ENCODE measurements at regions not wholly inside any gene's neighbourhood (a gene's known extent, or its start where the extent isn't known, plus 50 kb on each side); places are given as distances from the start of the nearest gene placed in this dataset.

GRCh38 chr6:98039904-98040607 lies 757.0 kb upstream of the MMS22L start:
- Mint-ChIP-seq H3K4me1 (peaks cover 66% of the 10 kb centered on the region), H3K9me3 (no peaks in the 10 kb centered on the region), H3K27ac (ENCODE audit: unreplicated experiment) (peak overlapping the region; percentile 29), H3K4me3 (peak overlapping the region; percentile 78), H3K27me3 (ENCODE audit: low read depth) (no peaks in the 10 kb centered on the region), H3K36me3 (ENCODE audit: low read depth) (no peaks in the 10 kb centered on the region)
- no peak for DNase-seq (ENCODE audit: low read depth, low spot score)
- TF ChIP-seq, protein P1, sequence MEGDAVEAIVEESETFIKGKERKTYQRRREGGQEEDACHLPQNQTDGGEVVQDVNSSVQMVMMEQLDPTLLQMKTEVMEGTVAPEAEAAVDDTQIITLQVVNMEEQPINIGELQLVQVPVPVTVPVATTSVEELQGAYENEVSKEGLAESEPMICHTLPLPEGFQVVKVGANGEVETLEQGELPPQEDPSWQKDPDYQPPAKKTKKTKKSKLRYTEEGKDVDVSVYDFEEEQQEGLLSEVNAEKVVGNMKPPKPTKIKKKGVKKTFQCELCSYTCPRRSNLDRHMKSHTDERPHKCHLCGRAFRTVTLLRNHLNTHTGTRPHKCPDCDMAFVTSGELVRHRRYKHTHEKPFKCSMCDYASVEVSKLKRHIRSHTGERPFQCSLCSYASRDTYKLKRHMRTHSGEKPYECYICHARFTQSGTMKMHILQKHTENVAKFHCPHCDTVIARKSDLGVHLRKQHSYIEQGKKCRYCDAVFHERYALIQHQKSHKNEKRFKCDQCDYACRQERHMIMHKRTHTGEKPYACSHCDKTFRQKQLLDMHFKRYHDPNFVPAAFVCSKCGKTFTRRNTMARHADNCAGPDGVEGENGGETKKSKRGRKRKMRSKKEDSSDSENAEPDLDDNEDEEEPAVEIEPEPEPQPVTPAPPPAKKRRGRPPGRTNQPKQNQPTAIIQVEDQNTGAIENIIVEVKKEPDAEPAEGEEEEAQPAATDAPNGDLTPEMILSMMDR (conservative IDR thresholded peaks at IDR 0.05), result peak; percentile 62

GRCh38 chr6:98041056-98041455 lies 758.0 kb upstream of the MMS22L start:
- Mint-ChIP-seq H3K27ac (ENCODE audit: unreplicated experiment) (peak overlapping the region; percentile 96), H3K4me1 (peaks cover 74% of the 10 kb centered on the region), H3K4me3 (peak overlapping the region; percentile 47), H3K36me3 (ENCODE audit: low read depth) (no peaks in the 10 kb centered on the region), H3K27me3 (ENCODE audit: low read depth) (no peaks in the 10 kb centered on the region), H3K9me3 (no peaks in the 10 kb centered on the region)
- TF ChIP-seq, protein P1 (conservative IDR thresholded peaks at IDR 0.05), result no peak
- no peak for DNase-seq (ENCODE audit: low read depth, low spot score)

DNA sequence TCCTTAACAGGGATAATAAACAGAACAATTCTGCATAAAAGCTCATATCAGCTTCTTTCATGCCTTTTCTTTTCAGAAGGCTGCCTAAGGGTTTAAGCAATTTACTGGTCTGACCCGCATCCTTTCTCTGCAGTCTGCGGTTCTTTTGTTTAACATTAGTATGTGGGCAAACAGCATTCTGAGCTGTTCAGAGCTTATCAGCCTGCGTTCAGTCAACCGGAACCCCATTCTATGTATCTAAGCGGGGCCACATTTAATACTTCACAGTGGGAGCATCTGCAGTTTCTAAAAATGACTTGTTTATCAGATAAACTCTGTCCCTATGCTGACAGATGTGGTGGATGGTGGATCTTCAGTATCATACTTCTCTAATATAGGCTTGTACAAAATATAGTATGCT lies 758.9 kb upstream of the MMS22L start:
- no peak for DNase-seq (ENCODE audit: low read depth, low spot score)
- TF ChIP-seq, protein P1 (conservative IDR thresholded peaks at IDR 0.05), result no peak
- H3K36me3 Mint-ChIP-seq (ENCODE audit: low read depth), result no peaks in the 10 kb centered on the region
- peaks cover 74% of the 10 kb centered on the region for H3K4me1 Mint-ChIP-seq
- H3K9me3 Mint-ChIP-seq, result no peaks in the 10 kb centered on the region
- H3K27ac Mint-ChIP-seq (ENCODE audit: unreplicated experiment), result peak overlapping the region; percentile 1
- peak overlapping the region; percentile 9 for H3K4me3 Mint-ChIP-seq
- H3K27me3 Mint-ChIP-seq (ENCODE audit: low read depth), result no peaks in the 10 kb centered on the region

DNA sequence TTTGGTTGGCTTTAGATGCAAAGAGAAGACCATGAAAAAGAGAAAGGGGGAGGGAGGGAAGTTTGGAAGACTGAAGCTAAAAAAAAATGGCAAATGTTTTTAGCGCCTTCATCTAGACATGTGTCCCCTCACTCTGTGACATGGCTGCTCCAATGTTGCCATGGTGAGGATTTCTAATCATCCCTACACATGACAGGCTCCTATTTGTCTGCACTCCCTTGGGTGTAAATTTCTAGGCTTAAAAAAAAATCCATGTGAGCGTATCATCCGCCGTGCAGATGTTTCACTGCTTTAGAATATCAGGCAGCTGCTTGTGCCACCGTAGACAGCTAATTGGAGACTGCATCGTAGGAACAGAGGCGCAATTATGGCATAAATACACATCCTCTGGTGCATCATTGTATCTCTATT lies 761.1 kb upstream of the MMS22L start:
- Mint-ChIP-seq H3K4me3 (peak overlapping the region; percentile 3), H3K4me1 (peaks cover 73% of the 10 kb centered on the region), H3K36me3 (ENCODE audit: low read depth) (no peaks in the 10 kb centered on the region), H3K27me3 (ENCODE audit: low read depth) (no peaks in the 10 kb centered on the region), H3K9me3 (peaks cover 5% of the 10 kb centered on the region), H3K27ac (ENCODE audit: unreplicated experiment) (no peak overlapping the region)
- no peak for DNase-seq (ENCODE audit: low read depth, low spot score)
- TF ChIP-seq, protein P1 (conservative IDR thresholded peaks at IDR 0.05), result no peak

DNA sequence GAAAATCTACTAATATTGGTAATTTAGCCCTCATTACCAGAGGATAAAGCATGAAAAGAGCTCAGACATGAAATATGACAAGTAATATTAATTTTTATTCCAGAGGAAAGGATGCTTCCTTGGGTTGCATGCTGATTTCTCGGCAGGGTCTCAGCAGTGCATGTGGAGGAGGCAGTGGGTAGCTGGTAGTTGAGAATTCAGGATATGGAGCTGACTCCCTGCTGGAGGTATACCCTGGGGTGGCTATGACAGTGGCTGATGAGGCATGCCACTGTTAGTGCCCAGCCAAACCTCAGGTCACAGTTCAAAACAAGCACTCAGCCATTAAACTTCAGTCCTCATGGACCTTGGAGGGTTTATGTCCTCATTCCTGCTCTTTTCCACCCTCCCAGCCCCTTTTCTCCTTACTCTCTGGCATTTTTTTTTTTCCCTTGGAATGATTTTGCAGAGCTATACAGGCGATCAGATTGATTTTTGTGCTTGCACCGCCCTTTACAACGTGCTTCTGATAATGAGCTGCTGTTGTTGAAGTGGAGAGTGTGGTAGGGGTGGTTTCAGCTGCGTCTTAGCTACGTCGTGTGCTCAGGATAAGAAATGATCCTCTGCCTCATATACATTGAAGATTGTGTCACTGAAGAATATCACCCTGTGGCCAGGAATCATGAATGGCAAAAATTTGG lies 761.9 kb upstream of the MMS22L start:
- H3K36me3 Mint-ChIP-seq (ENCODE audit: low read depth), result no peaks in the 10 kb centered on the region
- no peak for DNase-seq (ENCODE audit: low read depth, low spot score)
- peaks cover 5% of the 10 kb centered on the region for H3K9me3 Mint-ChIP-seq
- peaks cover 65% of the 10 kb centered on the region for H3K4me1 Mint-ChIP-seq
- TF ChIP-seq, protein P1 (conservative IDR thresholded peaks at IDR 0.05), result no peak
- peak overlapping the region; percentile 41 for H3K27ac Mint-ChIP-seq (ENCODE audit: unreplicated experiment)
- H3K27me3 Mint-ChIP-seq (ENCODE audit: low read depth), result no peaks in the 10 kb centered on the region
- H3K4me3 Mint-ChIP-seq, result peak overlapping the region; percentile 41
